ENCODE measurements at regions not wholly inside any gene's neighbourhood (a gene's known extent, or its start where the extent isn't known, plus 50 kb on each side); places are given as distances from the start of the nearest gene placed in this dataset.

- intact Hi-C loops (cut with micrococcal nuclease): no loop called here
- no peaks in the 10 kb centered on the region for H3K27me3 Mint-ChIP-seq
- no peaks in the 10 kb centered on the region for H3K36me3 Mint-ChIP-seq (ENCODE audit: low read depth)
- H3K27ac Mint-ChIP-seq: no peak overlapping the region
- peaks cover 33% of the 10 kb centered on the region for H3K4me1 Mint-ChIP-seq (ENCODE audit: low read depth)
- H3K4me3 Mint-ChIP-seq: no peak overlapping the region
- H3K9me3 Mint-ChIP-seq: no peaks in the 10 kb centered on the region
Measured at GRCh38 chr1:228830185-228830953, 95.1 kb downstream of the RHOU start.

GRCh38 chr1:228830954-228831481 is 95.7 kb downstream of the RHOU start:
- H3K36me3 Mint-ChIP-seq (ENCODE audit: low read depth): no peaks in the 10 kb centered on the region
- H3K9me3 Mint-ChIP-seq: no peaks in the 10 kb centered on the region
- H3K27ac Mint-ChIP-seq: no peak overlapping the region
- H3K4me1 Mint-ChIP-seq (ENCODE audit: low read depth): peaks cover 29% of the 10 kb centered on the region
- no peaks in the 10 kb centered on the region for H3K27me3 Mint-ChIP-seq
- intact Hi-C loops (cut with micrococcal nuclease): no loop called here
- H3K4me3 Mint-ChIP-seq: no peak overlapping the region

GRCh38 chr1:228833911-228834688 is 98.8 kb downstream of the RHOU start:
- intact Hi-C loops (cut with micrococcal nuclease): no loop called here
- H3K27me3 Mint-ChIP-seq: no peaks in the 10 kb centered on the region
- H3K4me3 Mint-ChIP-seq: no peak overlapping the region
- H3K27ac Mint-ChIP-seq: no peak overlapping the region
- peaks cover 23% of the 10 kb centered on the region for H3K4me1 Mint-ChIP-seq (ENCODE audit: low read depth)
- H3K36me3 Mint-ChIP-seq (ENCODE audit: low read depth): no peaks in the 10 kb centered on the region
- no peaks in the 10 kb centered on the region for H3K9me3 Mint-ChIP-seq

GRCh38 chr1:228835456-228835855 is 100.2 kb downstream of the RHOU start:
- H3K9me3 Mint-ChIP-seq: no peaks in the 10 kb centered on the region
- H3K27ac Mint-ChIP-seq: no peak overlapping the region
- no peaks in the 10 kb centered on the region for H3K36me3 Mint-ChIP-seq (ENCODE audit: low read depth)
- intact Hi-C loops (cut with micrococcal nuclease): no loop called here
- H3K27me3 Mint-ChIP-seq: no peaks in the 10 kb centered on the region
- H3K4me1 Mint-ChIP-seq (ENCODE audit: low read depth): peaks cover 28% of the 10 kb centered on the region
- no peak overlapping the region for H3K4me3 Mint-ChIP-seq

- Mint-ChIP-seq H3K36me3 (ENCODE audit: low read depth) (no peaks in the 10 kb centered on the region), H3K4me3 (no peak overlapping the region), H3K9me3 (no peaks in the 10 kb centered on the region), H3K4me1 (ENCODE audit: low read depth) (peaks cover 28% of the 10 kb centered on the region), H3K27ac (no peak overlapping the region), H3K27me3 (no peaks in the 10 kb centered on the region)
- intact Hi-C loops (cut with micrococcal nuclease): no loop called here
Measured at GRCh38 chr1:228835911-228836310, 100.6 kb downstream of the RHOU start.

GRCh38 chr1:228836427-228836826 is 101.1 kb downstream of the RHOU start:
- no peaks in the 10 kb centered on the region for H3K9me3 Mint-ChIP-seq
- no peak overlapping the region for H3K27ac Mint-ChIP-seq
- peaks cover 28% of the 10 kb centered on the region for H3K4me1 Mint-ChIP-seq (ENCODE audit: low read depth)
- H3K4me3 Mint-ChIP-seq: no peak overlapping the region
- no peaks in the 10 kb centered on the region for H3K27me3 Mint-ChIP-seq
- intact Hi-C loops (cut with micrococcal nuclease): no loop called here
- no peaks in the 10 kb centered on the region for H3K36me3 Mint-ChIP-seq (ENCODE audit: low read depth)

GRCh38 chr1:228837032-228837431 is 101.8 kb downstream of the RHOU start:
- Mint-ChIP-seq H3K27ac (peak overlapping the region; percentile 1), H3K4me3 (no peak overlapping the region), H3K9me3 (no peaks in the 10 kb centered on the region), H3K4me1 (ENCODE audit: low read depth) (peaks cover 30% of the 10 kb centered on the region), H3K27me3 (no peaks in the 10 kb centered on the region), H3K36me3 (ENCODE audit: low read depth) (no peaks in the 10 kb centered on the region)
- intact Hi-C loops (cut with micrococcal nuclease): no loop called here

GRCh38 chr1:228837817-228838716 is 102.8 kb downstream of the RHOU start:
- intact Hi-C loops (cut with micrococcal nuclease): no loop called here
- H3K27me3 Mint-ChIP-seq: no peaks in the 10 kb centered on the region
- H3K27ac Mint-ChIP-seq: peak overlapping the region; percentile 1
- peaks cover 8% of the 10 kb centered on the region for H3K9me3 Mint-ChIP-seq
- peaks cover 35% of the 10 kb centered on the region for H3K4me1 Mint-ChIP-seq (ENCODE audit: low read depth)
- no peaks in the 10 kb centered on the region for H3K36me3 Mint-ChIP-seq (ENCODE audit: low read depth)
- H3K4me3 Mint-ChIP-seq: no peak overlapping the region

GRCh38 chr1:228838717-228839500 is 103.6 kb downstream of the RHOU start:
- H3K4me1 Mint-ChIP-seq (ENCODE audit: low read depth): peaks cover 35% of the 10 kb centered on the region
- H3K36me3 Mint-ChIP-seq (ENCODE audit: low read depth): no peaks in the 10 kb centered on the region
- H3K9me3 Mint-ChIP-seq: peaks cover 11% of the 10 kb centered on the region
- peak overlapping the region; percentile 1 for H3K27ac Mint-ChIP-seq
- intact Hi-C loops (cut with micrococcal nuclease): no loop called here
- no peaks in the 10 kb centered on the region for H3K27me3 Mint-ChIP-seq
- no peak overlapping the region for H3K4me3 Mint-ChIP-seq

- intact Hi-C loops (cut with micrococcal nuclease): no loop called here
Measured at GRCh38 chr1:228839656-228840055, 104.4 kb downstream of the RHOU start.

GRCh38 chr1:228841632-228842031 is 106.4 kb downstream of the RHOU start:
- Mint-ChIP-seq H3K27ac (no peak overlapping the region), H3K4me3 (no peak overlapping the region), H3K27me3 (no peaks in the 10 kb centered on the region), H3K36me3 (ENCODE audit: low read depth) (no peaks in the 10 kb centered on the region), H3K9me3 (peaks cover 11% of the 10 kb centered on the region), H3K4me1 (ENCODE audit: low read depth) (peaks cover 33% of the 10 kb centered on the region)
- intact Hi-C loops (cut with micrococcal nuclease): no loop called here

More at GRCh38 chr1:228839656-228840055, 104.4 kb downstream of the RHOU start:
- H3K36me3 Mint-ChIP-seq (ENCODE audit: low read depth): no peaks in the 10 kb centered on the region
- H3K4me3 Mint-ChIP-seq: no peak overlapping the region
- H3K27me3 Mint-ChIP-seq: no peaks in the 10 kb centered on the region
- H3K4me1 Mint-ChIP-seq (ENCODE audit: low read depth): peaks cover 35% of the 10 kb centered on the region
- peaks cover 11% of the 10 kb centered on the region for H3K9me3 Mint-ChIP-seq
- no peak overlapping the region for H3K27ac Mint-ChIP-seq

GRCh38 chr1:228842094-228842775 is 107.0 kb downstream of the RHOU start:
- Mint-ChIP-seq H3K27ac (no peak overlapping the region), H3K4me3 (no peak overlapping the region), H3K27me3 (no peaks in the 10 kb centered on the region), H3K9me3 (peaks cover 11% of the 10 kb centered on the region), H3K4me1 (ENCODE audit: low read depth) (peaks cover 35% of the 10 kb centered on the region), H3K36me3 (ENCODE audit: low read depth) (no peaks in the 10 kb centered on the region)
- intact Hi-C loops (cut with micrococcal nuclease): no loop called here

- intact Hi-C loops (cut with micrococcal nuclease): no loop called here
- no peaks in the 10 kb centered on the region for H3K36me3 Mint-ChIP-seq (ENCODE audit: low read depth)
- H3K4me1 Mint-ChIP-seq (ENCODE audit: low read depth): peaks cover 38% of the 10 kb centered on the region
- H3K4me3 Mint-ChIP-seq: no peak overlapping the region
- peaks cover 11% of the 10 kb centered on the region for H3K9me3 Mint-ChIP-seq
- no peak overlapping the region for H3K27ac Mint-ChIP-seq
- H3K27me3 Mint-ChIP-seq: no peaks in the 10 kb centered on the region
Measured at GRCh38 chr1:228845101-228845500, 109.8 kb downstream of the RHOU start.
